Glutamatergic neuron (in vitro differentiated cells): ENCODE measurements at regions not wholly inside any gene's neighbourhood (a gene's known extent, or its start where the extent isn't known, plus 50 kb on each side); places are given as distances from the start of the nearest gene placed in this dataset.
"Not testable (repeated sequence)": the region's sequence is repeated elsewhere in the genome, so short reads cannot be mapped to it uniquely, and the experiment has no call there.

ENCODE experiments used
- DNase-seq: peaks from one replicate; pipeline ENCODE4 v3.0.0; 2022
- H3K27ac Mint-ChIP-seq: one replicate; pipeline ENCODE4 v1.8.0; 2020; ENCODE audit warnings: mild to moderate bottlenecking, mixed read lengths, inconsistent platforms; ENCODE audit not compliant: unreplicated experiment
- H3K27me3 Mint-ChIP-seq: one replicate; pipeline ENCODE4 v1.8.0; 2020; ENCODE audit warnings: mild to moderate bottlenecking, moderate library complexity, mixed read lengths, inconsistent platforms; ENCODE audit not compliant: unreplicated experiment
- H3K36me3 Mint-ChIP-seq: one replicate; pipeline ENCODE4 v1.8.0; 2020; ENCODE audit warnings: mild to moderate bottlenecking, mixed read lengths, inconsistent platforms; ENCODE audit not compliant: unreplicated experiment
- H3K4me1 Mint-ChIP-seq: one replicate; pipeline ENCODE4 v1.8.0; 2020; ENCODE audit warnings: mild to moderate bottlenecking, low read depth, mixed read lengths, inconsistent platforms; ENCODE audit not compliant: unreplicated experiment
- H3K4me3 Mint-ChIP-seq: one replicate; pipeline ENCODE4 v1.8.0; 2020; ENCODE audit warnings: mild to moderate bottlenecking, mixed read lengths, inconsistent platforms; ENCODE audit not compliant: unreplicated experiment
- H3K9me3 Mint-ChIP-seq: one replicate; pipeline ENCODE4 v1.8.0; 2020; ENCODE audit warnings: mild to moderate bottlenecking, moderate library complexity, mixed read lengths, inconsistent platforms; ENCODE audit not compliant: unreplicated experiment
- TF ChIP-seq, protein P1 (sequence below): fragments of 200-600 bp; sonication (generic); IDR thresholded peaks from one replicate; pipeline ENCODE4 v1.5.0; 2021; ENCODE audit not compliant: partially characterized antibody, unreplicated experiment

GRCh38 chr16:77511053-77511452, 76.2 kb upstream of the ADAMTS18 start:
- no peak overlapping the region for H3K27ac Mint-ChIP-seq
- H3K27me3 Mint-ChIP-seq = no peaks in the 10 kb centered on the region
- TF ChIP-seq, protein P1, sequence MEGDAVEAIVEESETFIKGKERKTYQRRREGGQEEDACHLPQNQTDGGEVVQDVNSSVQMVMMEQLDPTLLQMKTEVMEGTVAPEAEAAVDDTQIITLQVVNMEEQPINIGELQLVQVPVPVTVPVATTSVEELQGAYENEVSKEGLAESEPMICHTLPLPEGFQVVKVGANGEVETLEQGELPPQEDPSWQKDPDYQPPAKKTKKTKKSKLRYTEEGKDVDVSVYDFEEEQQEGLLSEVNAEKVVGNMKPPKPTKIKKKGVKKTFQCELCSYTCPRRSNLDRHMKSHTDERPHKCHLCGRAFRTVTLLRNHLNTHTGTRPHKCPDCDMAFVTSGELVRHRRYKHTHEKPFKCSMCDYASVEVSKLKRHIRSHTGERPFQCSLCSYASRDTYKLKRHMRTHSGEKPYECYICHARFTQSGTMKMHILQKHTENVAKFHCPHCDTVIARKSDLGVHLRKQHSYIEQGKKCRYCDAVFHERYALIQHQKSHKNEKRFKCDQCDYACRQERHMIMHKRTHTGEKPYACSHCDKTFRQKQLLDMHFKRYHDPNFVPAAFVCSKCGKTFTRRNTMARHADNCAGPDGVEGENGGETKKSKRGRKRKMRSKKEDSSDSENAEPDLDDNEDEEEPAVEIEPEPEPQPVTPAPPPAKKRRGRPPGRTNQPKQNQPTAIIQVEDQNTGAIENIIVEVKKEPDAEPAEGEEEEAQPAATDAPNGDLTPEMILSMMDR = no peak

GRCh38 chr16:77514500-77515220, 79.8 kb upstream of the ADAMTS18 start:
- TF ChIP-seq, protein P1 = no peak
- H3K4me1 Mint-ChIP-seq = peaks cover 2% of the 10 kb centered on the region
- no peaks in the 10 kb centered on the region for H3K27me3 Mint-ChIP-seq
- no peaks in the 10 kb centered on the region for H3K36me3 Mint-ChIP-seq
- no peak for DNase-seq
- no peaks in the 10 kb centered on the region for H3K9me3 Mint-ChIP-seq
- H3K4me3 Mint-ChIP-seq = no peak overlapping the region
- H3K27ac Mint-ChIP-seq = no peak overlapping the region

More at GRCh38 chr16:77511053-77511452, 76.2 kb upstream of the ADAMTS18 start:
- Mint-ChIP-seq H3K4me3 (no peak overlapping the region), H3K36me3 (no peaks in the 10 kb centered on the region), H3K9me3 (no peaks in the 10 kb centered on the region), H3K4me1 (peaks cover 2% of the 10 kb centered on the region)
- no peak for DNase-seq

- H3K9me3 Mint-ChIP-seq, DNase-seq, H3K4me3 Mint-ChIP-seq, H3K27me3 Mint-ChIP-seq, H3K4me1 Mint-ChIP-seq, H3K27ac Mint-ChIP-seq: not testable (repeated sequence)
- H3K36me3 Mint-ChIP-seq = peaks cover 19% of the 10 kb centered on the region
These were observed 90.4 kb upstream of the ADAMTS18 start for GRCh38 chr16:77525226-77525625.

- H3K4me1 Mint-ChIP-seq = peaks cover 3% of the 10 kb centered on the region
- H3K27me3 Mint-ChIP-seq = peaks cover 9% of the 10 kb centered on the region
- TF ChIP-seq, protein P1 = no peak
- H3K36me3 Mint-ChIP-seq = peaks cover 1% of the 10 kb centered on the region
- no peak overlapping the region for H3K27ac Mint-ChIP-seq
- no peaks in the 10 kb centered on the region for H3K9me3 Mint-ChIP-seq
- no peak overlapping the region for H3K4me3 Mint-ChIP-seq
- no peak for DNase-seq
These were observed 96.9 kb upstream of the ADAMTS18 start for GRCh38 chr16:77531752-77532151.

DNA sequence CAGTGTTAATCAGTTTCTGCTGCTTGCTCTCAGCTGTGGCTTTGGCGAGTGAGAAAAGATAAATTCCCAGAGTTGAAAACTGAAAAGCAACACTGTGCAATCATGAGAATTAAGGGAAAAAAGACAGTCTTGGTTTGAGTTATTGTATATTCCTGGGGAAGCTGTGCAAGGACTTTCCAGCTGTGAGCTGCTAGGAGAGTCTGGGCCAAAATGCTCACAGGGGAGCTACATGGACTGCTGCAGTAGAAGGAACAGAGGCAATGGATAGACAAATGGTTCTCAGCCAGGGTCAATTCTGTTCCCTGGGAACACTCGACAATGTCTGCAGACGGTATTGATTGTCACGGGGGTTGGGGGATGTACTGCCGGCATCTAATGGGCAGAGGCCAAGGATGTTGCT, 102.0 kb upstream of the ADAMTS18 start:
- TF ChIP-seq, protein P1 = no peak
- H3K27ac Mint-ChIP-seq = no peak overlapping the region
- no peaks in the 10 kb centered on the region for H3K36me3 Mint-ChIP-seq
- peak; percentile 34 for DNase-seq
- peaks cover 7% of the 10 kb centered on the region for H3K4me1 Mint-ChIP-seq
- H3K4me3 Mint-ChIP-seq = no peak overlapping the region
- H3K9me3 Mint-ChIP-seq = no peaks in the 10 kb centered on the region
- H3K27me3 Mint-ChIP-seq = peaks cover 4% of the 10 kb centered on the region
